ENCODE measurements at regions not wholly inside any gene's neighbourhood (a gene's known extent, or its start where the extent isn't known, plus 50 kb on each side); places are given as distances from the start of the nearest gene placed in this dataset.

GRCh38 chrX:115373308-115373707 lies 83.8 kb downstream of the LUZP4 start:
- Histone ChIP-seq H2AFZ (no peak overlapping the region), H3K9me2 (replicated peaks; ENCODE audit: insufficient read depth) (no peaks in the 10 kb centered on the region), H4K20me1 (ENCODE audit: insufficient read depth, poor library complexity, severe bottlenecking) (no peaks in the 10 kb centered on the region), H3K4me1 (ENCODE audit: insufficient read depth) (peaks cover 9% of the 10 kb centered on the region), H3K4me2 (no peak overlapping the region), H3K4me3 (no peak overlapping the region), H3K27ac (no peak overlapping the region), H3K27me3 (no peaks in the 10 kb centered on the region), H3K36me3 (replicated peaks; ENCODE audit: insufficient read depth, low read depth) (no peaks in the 10 kb centered on the region), H3K79me2 (no peaks in the 10 kb centered on the region), H3K9me3 (ENCODE audit: low read depth) (no peaks in the 10 kb centered on the region)
- TF ChIP-seq, protein P1, sequence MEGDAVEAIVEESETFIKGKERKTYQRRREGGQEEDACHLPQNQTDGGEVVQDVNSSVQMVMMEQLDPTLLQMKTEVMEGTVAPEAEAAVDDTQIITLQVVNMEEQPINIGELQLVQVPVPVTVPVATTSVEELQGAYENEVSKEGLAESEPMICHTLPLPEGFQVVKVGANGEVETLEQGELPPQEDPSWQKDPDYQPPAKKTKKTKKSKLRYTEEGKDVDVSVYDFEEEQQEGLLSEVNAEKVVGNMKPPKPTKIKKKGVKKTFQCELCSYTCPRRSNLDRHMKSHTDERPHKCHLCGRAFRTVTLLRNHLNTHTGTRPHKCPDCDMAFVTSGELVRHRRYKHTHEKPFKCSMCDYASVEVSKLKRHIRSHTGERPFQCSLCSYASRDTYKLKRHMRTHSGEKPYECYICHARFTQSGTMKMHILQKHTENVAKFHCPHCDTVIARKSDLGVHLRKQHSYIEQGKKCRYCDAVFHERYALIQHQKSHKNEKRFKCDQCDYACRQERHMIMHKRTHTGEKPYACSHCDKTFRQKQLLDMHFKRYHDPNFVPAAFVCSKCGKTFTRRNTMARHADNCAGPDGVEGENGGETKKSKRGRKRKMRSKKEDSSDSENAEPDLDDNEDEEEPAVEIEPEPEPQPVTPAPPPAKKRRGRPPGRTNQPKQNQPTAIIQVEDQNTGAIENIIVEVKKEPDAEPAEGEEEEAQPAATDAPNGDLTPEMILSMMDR (IDR thresholded peaks at IDR 0.05; ENCODE audit: poor library complexity): no peak
- no peak for TF ChIP-seq EZH2phosphoT487 (IDR thresholded peaks at IDR 0.05; ENCODE audit: low read depth, severe bottlenecking, unreplicated experiment)
- TF ChIP-seq EZH2 (IDR thresholded peaks at IDR 0.05; ENCODE audit: borderline replicate concordance): no peak
- WGBS (ENCODE audit: low lambda C conversion rate, missing lambda C conversion rate): 95% methylated on average over 5 of the region's 5 CpGs
- no peak for DNase-seq (ENCODE audit: low spot score)

- TF ChIP-seq EZH2 (IDR thresholded peaks at IDR 0.05; ENCODE audit: borderline replicate concordance) (no peak), EZH2phosphoT487 (IDR thresholded peaks at IDR 0.05; ENCODE audit: low read depth, severe bottlenecking, unreplicated experiment) (no peak)
- TF ChIP-seq, protein P1 (IDR thresholded peaks at IDR 0.05; ENCODE audit: poor library complexity): peak; percentile 13
- no peaks in the 10 kb centered on the region for H3K4me1 ChIP-seq (ENCODE audit: insufficient read depth)
- WGBS (ENCODE audit: low lambda C conversion rate, missing lambda C conversion rate): 71% methylated on average over 1 of the region's 1 CpG
- H3K27me3 ChIP-seq: no peaks in the 10 kb centered on the region
- no peaks in the 10 kb centered on the region for H3K9me3 ChIP-seq (ENCODE audit: low read depth)
- H3K36me3 ChIP-seq (replicated peaks; ENCODE audit: insufficient read depth, low read depth): no peaks in the 10 kb centered on the region
- no peak overlapping the region for H3K4me2 ChIP-seq
- H3K9me2 ChIP-seq (replicated peaks; ENCODE audit: insufficient read depth): no peaks in the 10 kb centered on the region
- no peak for DNase-seq (ENCODE audit: low spot score)
- no peaks in the 10 kb centered on the region for H4K20me1 ChIP-seq (ENCODE audit: insufficient read depth, poor library complexity, severe bottlenecking)
- no peak overlapping the region for H3K4me3 ChIP-seq
- no peak overlapping the region for H3K27ac ChIP-seq
- H3K79me2 ChIP-seq: no peaks in the 10 kb centered on the region
- no peak overlapping the region for H2AFZ ChIP-seq
Observed at GRCh38 chrX:115378471-115378870, 89.0 kb downstream of the LUZP4 start.

GRCh38 chrX:115387327-115387726 lies 97.8 kb downstream of the LUZP4 start:
- Histone ChIP-seq H2AFZ (no peak overlapping the region), H3K4me2 (no peak overlapping the region), H3K27ac (no peak overlapping the region), H3K4me1 (ENCODE audit: insufficient read depth) (peaks cover 7% of the 10 kb centered on the region), H4K20me1 (ENCODE audit: insufficient read depth, poor library complexity, severe bottlenecking) (no peaks in the 10 kb centered on the region), H3K9me3 (ENCODE audit: low read depth) (no peaks in the 10 kb centered on the region), H3K36me3 (replicated peaks; ENCODE audit: insufficient read depth, low read depth) (no peaks in the 10 kb centered on the region), H3K79me2 (no peaks in the 10 kb centered on the region), H3K4me3 (no peak overlapping the region), H3K27me3 (no peaks in the 10 kb centered on the region), H3K9me2 (replicated peaks; ENCODE audit: insufficient read depth) (no peaks in the 10 kb centered on the region)
- no peak for DNase-seq (ENCODE audit: low spot score)
- TF ChIP-seq, protein P1 (IDR thresholded peaks at IDR 0.05; ENCODE audit: poor library complexity): no peak
- no peak for TF ChIP-seq EZH2phosphoT487 (IDR thresholded peaks at IDR 0.05; ENCODE audit: low read depth, severe bottlenecking, unreplicated experiment)
- TF ChIP-seq EZH2 (IDR thresholded peaks at IDR 0.05; ENCODE audit: borderline replicate concordance): no peak
- 78% methylated on average over 2 of the region's 2 CpGs for WGBS (ENCODE audit: low lambda C conversion rate, missing lambda C conversion rate)

- no peaks in the 10 kb centered on the region for H3K27me3 ChIP-seq
- no peaks in the 10 kb centered on the region for H3K9me3 ChIP-seq (ENCODE audit: low read depth)
- no peak overlapping the region for H3K27ac ChIP-seq
- no peak overlapping the region for H2AFZ ChIP-seq
- TF ChIP-seq EZH2phosphoT487 (IDR thresholded peaks at IDR 0.05; ENCODE audit: low read depth, severe bottlenecking, unreplicated experiment): no peak
- TF ChIP-seq, protein P1 (IDR thresholded peaks at IDR 0.05; ENCODE audit: poor library complexity): no peak
- TF ChIP-seq EZH2 (IDR thresholded peaks at IDR 0.05; ENCODE audit: borderline replicate concordance): no peak
- no peak overlapping the region for H3K4me2 ChIP-seq
- peaks cover 17% of the 10 kb centered on the region for H3K4me1 ChIP-seq (ENCODE audit: insufficient read depth)
- H3K9me2 ChIP-seq (replicated peaks; ENCODE audit: insufficient read depth): no peaks in the 10 kb centered on the region
- no peak overlapping the region for H3K4me3 ChIP-seq
- no peak for DNase-seq (ENCODE audit: low spot score)
- H3K79me2 ChIP-seq: no peaks in the 10 kb centered on the region
- H3K36me3 ChIP-seq (replicated peaks; ENCODE audit: insufficient read depth, low read depth): no peaks in the 10 kb centered on the region
- WGBS (ENCODE audit: low lambda C conversion rate, missing lambda C conversion rate): 78% methylated on average over 4 of the region's 4 CpGs
- H4K20me1 ChIP-seq (ENCODE audit: insufficient read depth, poor library complexity, severe bottlenecking): no peaks in the 10 kb centered on the region
Observed at GRCh38 chrX:115388879-115389278, 99.4 kb downstream of the LUZP4 start.

Measured in hepatocyte (in vitro differentiated cells).